DOHH2 (cell line): ENCODE measurements at regions not wholly inside any gene's neighbourhood (a gene's known extent, or its start where the extent isn't known, plus 50 kb on each side); places are given as distances from the start of the nearest gene placed in this dataset.

ENCODE experiments used
- EZH2phosphoT487 ChIP-seq: fragments of 200-600 bp; sonication (generic); IDR thresholded peaks from 2 replicates; pipeline ENCODE4 v1.6.1; 2017; ENCODE audit warnings: borderline replicate concordance, mild to moderate bottlenecking, antibody characterized with exemption, low read length, moderate library complexity, mixed read lengths
- TF ChIP-seq, protein P1 (sequence below): fragments of 200-600 bp; sonication (generic); IDR thresholded peaks from one replicate; pipeline ENCODE4 v1.5.1; 2014; ENCODE audit warnings: antibody characterized with exemption, mild to moderate bottlenecking, low read depth, low read length; ENCODE audit not compliant: poor library complexity, severe bottlenecking

DNA sequence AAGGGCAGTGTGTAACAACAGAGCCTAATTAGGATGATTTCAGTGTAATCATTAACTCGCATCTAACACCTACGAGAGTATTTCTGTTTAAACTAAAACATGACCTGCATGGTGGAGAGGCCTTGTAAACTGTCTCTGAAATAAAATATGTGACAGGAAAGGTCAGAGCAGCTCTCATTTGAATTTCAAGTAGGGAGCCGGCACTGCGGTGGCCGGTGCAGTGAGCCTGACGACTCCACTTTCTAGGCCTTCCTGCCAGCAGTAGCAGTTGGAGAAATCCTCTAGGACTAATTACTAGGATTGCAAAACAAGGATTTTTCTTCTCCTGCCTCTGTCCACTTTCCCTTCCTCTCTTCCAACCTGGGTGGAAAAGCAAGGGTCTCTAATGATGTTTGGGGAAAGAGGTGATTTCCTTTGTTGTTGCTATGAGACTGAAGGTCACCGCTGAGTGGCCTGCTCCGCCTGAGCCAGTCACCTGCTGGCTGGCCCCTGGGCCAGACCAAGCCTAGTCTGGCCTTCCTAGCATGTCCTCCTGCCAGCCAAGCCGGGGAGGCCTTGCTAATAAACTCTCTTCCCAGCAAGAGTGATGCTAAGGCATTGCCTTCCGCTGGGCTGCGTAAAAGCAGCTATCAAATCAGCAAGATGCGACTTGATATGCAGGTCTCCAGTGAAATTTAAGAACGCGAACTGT lies 245.7 kb downstream of the PSAT1 start:
- TF ChIP-seq, protein P1, sequence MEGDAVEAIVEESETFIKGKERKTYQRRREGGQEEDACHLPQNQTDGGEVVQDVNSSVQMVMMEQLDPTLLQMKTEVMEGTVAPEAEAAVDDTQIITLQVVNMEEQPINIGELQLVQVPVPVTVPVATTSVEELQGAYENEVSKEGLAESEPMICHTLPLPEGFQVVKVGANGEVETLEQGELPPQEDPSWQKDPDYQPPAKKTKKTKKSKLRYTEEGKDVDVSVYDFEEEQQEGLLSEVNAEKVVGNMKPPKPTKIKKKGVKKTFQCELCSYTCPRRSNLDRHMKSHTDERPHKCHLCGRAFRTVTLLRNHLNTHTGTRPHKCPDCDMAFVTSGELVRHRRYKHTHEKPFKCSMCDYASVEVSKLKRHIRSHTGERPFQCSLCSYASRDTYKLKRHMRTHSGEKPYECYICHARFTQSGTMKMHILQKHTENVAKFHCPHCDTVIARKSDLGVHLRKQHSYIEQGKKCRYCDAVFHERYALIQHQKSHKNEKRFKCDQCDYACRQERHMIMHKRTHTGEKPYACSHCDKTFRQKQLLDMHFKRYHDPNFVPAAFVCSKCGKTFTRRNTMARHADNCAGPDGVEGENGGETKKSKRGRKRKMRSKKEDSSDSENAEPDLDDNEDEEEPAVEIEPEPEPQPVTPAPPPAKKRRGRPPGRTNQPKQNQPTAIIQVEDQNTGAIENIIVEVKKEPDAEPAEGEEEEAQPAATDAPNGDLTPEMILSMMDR, result no peak
- TF ChIP-seq EZH2phosphoT487, result no peak
